HCT116 (cell line): ENCODE measurements at regions not wholly inside any gene's neighbourhood (a gene's known extent, or its start where the extent isn't known, plus 50 kb on each side); places are given as distances from the start of the nearest gene placed in this dataset.

Experiments
- ATAC-seq: fragments of 200-7000 bp; cut with Tn5 transposase; 2 replicates; pipeline ENCODE4 v1.9.1; 2020; ENCODE audit warnings: mild to moderate bottlenecking, moderate library complexity
- BruUV-seq: library from RNA; stranded (reverse); fragments of 400-500 nt; replicated peaks from 2 replicates; lab custom pipeline; 2021; lab: Mats Ljungman, UMichigan
- CTCF ChIA-PET: fragments of 300-600 bp; sonication (Branson Sonifier 250); formaldehyde crosslinking; loops from one replicate; lab custom pipeline; 2021; ENCODE audit warnings: antibody characterized with exemption; lab: Charles Lee
- POLR2A ChIA-PET: fragments of 300-600, 350-600 bp; sonication (Branson Sonifier 250); formaldehyde crosslinking; loops from one replicate; lab custom pipeline; 2021; ENCODE audit warnings: antibody characterized with exemption; lab: Charles Lee
- RAD21 ChIA-PET, 2 experiments: fragments of 300-600 bp; sonication (Branson Sonifier 250); formaldehyde crosslinking; loops; one replicate each; lab custom pipeline; 2023; ENCODE audit warnings: low total read pairs in 2 of 2; ENCODE audit not compliant: uncharacterized antibody in 2 of 2, unreplicated experiment in 2 of 2, low non-redundant PET in 1 of 2; lab: Charles Lee
- DNase-seq: peaks from one replicate; pipeline ENCODE4 v3.0.0-alpha.2; 2010; ENCODE audit warnings: low read depth, low spot score
- H2AFZ ChIP-seq: fragments of 200-600 bp; shearing (Covaris generic), sonication (generic); 2 replicates; pipeline ENCODE4 v1.6.1; 2017; ENCODE audit warnings: low read depth, mixed run types, mixed read lengths, antibody characterized with exemption, low read length; ENCODE audit not compliant: poor library complexity, severe bottlenecking
- H3K27ac ChIP-seq: 2 replicates; pipeline ENCODE4 v1.5.1; 2012; ENCODE audit warnings: low read depth, low read length
- H3K27me3 ChIP-seq: fragments of 200-600 bp; sonication (generic); 2 replicates; pipeline ENCODE4 v1.6.1; 2016; ENCODE audit warnings: mixed run types, low read length, mixed read lengths; ENCODE audit not compliant: insufficient read depth
- H3K36me3 ChIP-seq, 2 experiments: fragments of 200-500 bp in 1 of 2; fragments of 200-600 bp in 1 of 2; sonication (Bioruptor generic) in 1 of 2; sonication (generic) in 1 of 2; 2 replicates each; pipeline versions ENCODE4 v1.5.1 to v1.6.1; 2014 to 2016; ENCODE audit warnings: low read length in 2 of 2, inconsistent platforms in 1 of 2, mixed read lengths in 1 of 2, mixed run types in 1 of 2; ENCODE audit not compliant: insufficient read depth in 2 of 2, control insufficient read depth in 1 of 2
- H3K4me1 ChIP-seq, 2 experiments: fragments of 200-600 bp in 1 of 2; sonication (generic) in 1 of 2; 2 replicates each; pipeline versions ENCODE4 v1.5.1 to v1.6.1; 2012 to 2017; ENCODE audit warnings: low read length in 2 of 2, inconsistent platforms in 1 of 2, mild to moderate bottlenecking in 1 of 2, mixed read lengths in 1 of 2, mixed run types in 1 of 2, moderate library complexity in 1 of 2; ENCODE audit not compliant: insufficient read depth in 2 of 2, control insufficient read depth in 1 of 2
- H3K4me2 ChIP-seq: fragments of 200-600 bp; sonication (generic); 2 replicates; pipeline ENCODE4 v1.6.1; 2017; ENCODE audit warnings: mixed run types, low read length, mixed read lengths
- H3K4me3 ChIP-seq, 2 experiments: fragments of 200-600 bp in 1 of 2; sonication (generic) in 1 of 2; replicated peaks in 1 of 2; 2 replicates each; pipeline ENCODE4 v1.5.1; 2011 to 2016; ENCODE audit warnings: low read length in 2 of 2, control low read depth in 1 of 2, low read depth in 1 of 2, mild to moderate bottlenecking in 1 of 2, mixed read lengths in 1 of 2, mixed run types in 1 of 2
- H3K79me2 ChIP-seq: fragments of 200-600 bp; sonication (generic); 2 replicates; pipeline ENCODE4 v1.6.1; 2017; ENCODE audit warnings: mild to moderate bottlenecking, mixed run types, low read length, moderate library complexity, mixed read lengths; ENCODE audit not compliant: insufficient read depth
- H3K9ac ChIP-seq: fragments of 200-600 bp; sonication (generic); 2 replicates; pipeline ENCODE4 v1.6.1; 2016; ENCODE audit warnings: low read length, mixed read lengths
- H3K9me2 ChIP-seq: fragments of 200-600 bp; sonication (generic), shearing (Covaris generic); 2 replicates; pipeline ENCODE4 v1.6.1; 2017; ENCODE audit warnings: mixed run types, mild to moderate bottlenecking, moderate library complexity; ENCODE audit not compliant: insufficient read depth
- H3K9me3 ChIP-seq, 2 experiments: fragments of 200-500 bp in 1 of 2; fragments of 200-600 bp in 1 of 2; sonication (Bioruptor generic) in 1 of 2; sonication (generic) in 1 of 2; 2 replicates each; pipeline ENCODE4 v1.6.1; 2014 to 2017; ENCODE audit warnings: low read length in 2 of 2, mixed read lengths in 2 of 2, inconsistent platforms in 1 of 2, low read depth in 1 of 2, mild to moderate bottlenecking in 1 of 2, mixed run types in 1 of 2, moderate library complexity in 1 of 2; ENCODE audit not compliant: control insufficient read depth in 1 of 2, insufficient read depth in 1 of 2
- H4K20me1 ChIP-seq: fragments of 200-600 bp; sonication (generic), shearing (Covaris generic); 2 replicates; pipeline ENCODE4 v1.6.1; 2017; ENCODE audit warnings: mixed run types, mild to moderate bottlenecking, moderate library complexity; ENCODE audit not compliant: insufficient read depth
- ELF1 ChIP-seq: IDR thresholded peaks from 2 replicates; pipeline ENCODE4 v1.6.1; 2012; ENCODE audit warnings: low read depth, borderline replicate concordance
- FOSL1 ChIP-seq: IDR thresholded peaks from 2 replicates; pipeline ENCODE4 v1.6.1; 2012; ENCODE audit warnings: low read depth
- ZFX ChIP-seq: fragments of 450-650 bp; IDR thresholded peaks from 2 replicates; pipeline ENCODE4 v1.6.1; 2017
- intact Hi-C: fragments of 100-400 bp; cut with micrococcal nuclease; formaldehyde crosslinking; loops from 2 replicates; pipeline ENCODE4 v1.10.0; 2022
- TF ChIP-seq, protein P1 (sequence below): IDR thresholded peaks from 2 replicates; pipeline ENCODE4 v1.6.1; 2012; ENCODE audit warnings: low read depth
- TF ChIP-seq, protein P2 (sequence below), 3 experiments: fragments of 200-600 bp in 1 of 3; sonication (generic) in 1 of 3; IDR thresholded peaks in 2 of 3; conservative IDR thresholded peaks in 1 of 3; 2 replicates each; pipeline ENCODE4 v1.5.1; 2012 to 2017; ENCODE audit warnings: low read depth in 2 of 3, low read length in 2 of 3, antibody characterized with exemption in 1 of 3, borderline replicate concordance in 1 of 3, control low read depth in 1 of 3, mild to moderate bottlenecking in 1 of 3, mixed read lengths in 1 of 3, mixed run types in 1 of 3, moderate library complexity in 1 of 3; ENCODE audit not compliant: insufficient read depth in 1 of 3

- TF ChIP-seq, protein P1, sequence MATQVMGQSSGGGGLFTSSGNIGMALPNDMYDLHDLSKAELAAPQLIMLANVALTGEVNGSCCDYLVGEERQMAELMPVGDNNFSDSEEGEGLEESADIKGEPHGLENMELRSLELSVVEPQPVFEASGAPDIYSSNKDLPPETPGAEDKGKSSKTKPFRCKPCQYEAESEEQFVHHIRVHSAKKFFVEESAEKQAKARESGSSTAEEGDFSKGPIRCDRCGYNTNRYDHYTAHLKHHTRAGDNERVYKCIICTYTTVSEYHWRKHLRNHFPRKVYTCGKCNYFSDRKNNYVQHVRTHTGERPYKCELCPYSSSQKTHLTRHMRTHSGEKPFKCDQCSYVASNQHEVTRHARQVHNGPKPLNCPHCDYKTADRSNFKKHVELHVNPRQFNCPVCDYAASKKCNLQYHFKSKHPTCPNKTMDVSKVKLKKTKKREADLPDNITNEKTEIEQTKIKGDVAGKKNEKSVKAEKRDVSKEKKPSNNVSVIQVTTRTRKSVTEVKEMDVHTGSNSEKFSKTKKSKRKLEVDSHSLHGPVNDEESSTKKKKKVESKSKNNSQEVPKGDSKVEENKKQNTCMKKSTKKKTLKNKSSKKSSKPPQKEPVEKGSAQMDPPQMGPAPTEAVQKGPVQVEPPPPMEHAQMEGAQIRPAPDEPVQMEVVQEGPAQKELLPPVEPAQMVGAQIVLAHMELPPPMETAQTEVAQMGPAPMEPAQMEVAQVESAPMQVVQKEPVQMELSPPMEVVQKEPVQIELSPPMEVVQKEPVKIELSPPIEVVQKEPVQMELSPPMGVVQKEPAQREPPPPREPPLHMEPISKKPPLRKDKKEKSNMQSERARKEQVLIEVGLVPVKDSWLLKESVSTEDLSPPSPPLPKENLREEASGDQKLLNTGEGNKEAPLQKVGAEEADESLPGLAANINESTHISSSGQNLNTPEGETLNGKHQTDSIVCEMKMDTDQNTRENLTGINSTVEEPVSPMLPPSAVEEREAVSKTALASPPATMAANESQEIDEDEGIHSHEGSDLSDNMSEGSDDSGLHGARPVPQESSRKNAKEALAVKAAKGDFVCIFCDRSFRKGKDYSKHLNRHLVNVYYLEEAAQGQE: no peak
- TF ChIP-seq FOSL1: no peak
- no peak for TF ChIP-seq ELF1
- no peak for TF ChIP-seq ZFX
Measured at GRCh38 chr7:110396021-110396420, 694.9 kb upstream of the LRRN3 start (continued).

DNA sequence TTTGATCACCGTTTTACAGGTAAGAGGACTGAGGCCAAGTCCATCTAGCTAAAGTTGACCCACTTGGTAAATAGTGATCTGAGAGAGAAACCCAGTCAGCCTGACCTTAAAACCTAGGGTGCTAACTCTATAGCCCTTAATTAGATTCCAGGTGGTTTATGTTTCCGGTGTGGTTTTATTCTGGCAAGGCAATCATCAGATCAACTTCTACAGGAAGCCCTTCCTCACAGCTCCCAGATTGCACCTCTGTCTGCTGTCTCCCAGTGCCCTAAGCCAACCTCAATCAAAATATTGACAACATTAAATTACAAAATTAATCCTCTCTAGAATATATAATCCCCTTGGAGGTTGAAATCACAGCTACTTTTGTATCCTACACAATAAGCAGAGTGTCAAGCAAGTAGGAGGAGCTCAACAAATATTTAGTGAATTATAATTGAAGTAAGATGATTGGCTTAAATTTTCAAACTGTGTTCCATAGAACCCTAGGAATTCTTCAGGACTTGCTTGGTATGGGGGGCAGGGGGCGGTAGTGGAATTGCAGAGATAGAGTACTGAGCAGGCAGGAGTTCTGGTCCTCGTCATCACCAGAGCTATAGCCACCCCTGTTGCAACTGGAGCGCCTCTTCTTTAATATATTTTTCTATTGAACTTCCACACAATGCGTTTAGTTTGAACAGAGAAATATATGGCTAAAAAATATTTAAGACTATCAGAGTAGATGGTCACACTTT, 692.8 kb upstream of the LRRN3 start:
- TF ChIP-seq, protein P2, sequence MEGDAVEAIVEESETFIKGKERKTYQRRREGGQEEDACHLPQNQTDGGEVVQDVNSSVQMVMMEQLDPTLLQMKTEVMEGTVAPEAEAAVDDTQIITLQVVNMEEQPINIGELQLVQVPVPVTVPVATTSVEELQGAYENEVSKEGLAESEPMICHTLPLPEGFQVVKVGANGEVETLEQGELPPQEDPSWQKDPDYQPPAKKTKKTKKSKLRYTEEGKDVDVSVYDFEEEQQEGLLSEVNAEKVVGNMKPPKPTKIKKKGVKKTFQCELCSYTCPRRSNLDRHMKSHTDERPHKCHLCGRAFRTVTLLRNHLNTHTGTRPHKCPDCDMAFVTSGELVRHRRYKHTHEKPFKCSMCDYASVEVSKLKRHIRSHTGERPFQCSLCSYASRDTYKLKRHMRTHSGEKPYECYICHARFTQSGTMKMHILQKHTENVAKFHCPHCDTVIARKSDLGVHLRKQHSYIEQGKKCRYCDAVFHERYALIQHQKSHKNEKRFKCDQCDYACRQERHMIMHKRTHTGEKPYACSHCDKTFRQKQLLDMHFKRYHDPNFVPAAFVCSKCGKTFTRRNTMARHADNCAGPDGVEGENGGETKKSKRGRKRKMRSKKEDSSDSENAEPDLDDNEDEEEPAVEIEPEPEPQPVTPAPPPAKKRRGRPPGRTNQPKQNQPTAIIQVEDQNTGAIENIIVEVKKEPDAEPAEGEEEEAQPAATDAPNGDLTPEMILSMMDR (IDR thresholded peaks at IDR 0.05 in 2 of 3, conservative IDR thresholded peaks at IDR 0.05 in 1 of 3; ENCODE audit: borderline replicate concordance in 1 of 3, insufficient read depth in 1 of 3, low read depth in 2 of 3, low read length in 2 of 3): 0 out of 6 replicates have a peak, but pooled peaks of 1 of the 3 experiments have one; percentile 14
- TF ChIP-seq FOSL1: no peak
- Histone ChIP-seq H3K4me2 (no peak overlapping the region), H3K9me3 (no peaks in the 10 kb centered on the region), H4K20me1 (no peaks in the 10 kb centered on the region), H3K9ac (no peak overlapping the region), H3K79me2 (no peaks in the 10 kb centered on the region), H3K27me3 (no peaks in the 10 kb centered on the region), H3K9me2 (no peaks in the 10 kb centered on the region), H2AFZ (no peak overlapping the region), H3K27ac (no peak overlapping the region), H3K4me3 (no peak overlapping the region), H3K4me1 (no peaks in the 10 kb centered on the region), H3K36me3 (no peaks in the 10 kb centered on the region)
- intact Hi-C loops: no loop called here
- ChIA-PET POLR2A (no interaction called here), CTCF (no interaction called here), RAD21 (no interaction called here)
- no TSS peak for BruUV-seq
- DNase-seq (no peak), ATAC-seq (no peak)
